ENCODE measurements at regions not wholly inside any gene's neighbourhood (a gene's known extent, or its start where the extent isn't known, plus 50 kb on each side); places are given as distances from the start of the nearest gene placed in this dataset.

DNA sequence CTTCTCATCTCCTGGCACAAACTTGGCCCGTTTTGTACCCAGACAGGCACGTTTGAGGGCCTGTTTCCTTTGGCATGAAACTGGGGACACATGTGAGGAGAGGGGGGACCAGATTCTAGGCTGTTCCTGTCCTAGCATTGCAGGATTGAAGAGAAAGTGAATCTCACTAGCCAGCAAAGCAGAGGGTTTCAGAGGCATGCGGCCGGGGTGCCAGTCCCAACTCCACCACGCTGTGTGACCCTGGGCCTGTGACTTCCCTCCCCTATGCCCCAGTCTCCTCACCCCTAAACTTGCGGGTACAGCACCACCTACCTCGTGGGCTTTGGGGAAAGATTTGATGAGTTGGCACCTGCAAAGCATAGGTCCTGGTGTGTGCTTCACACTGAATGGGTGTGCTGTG, 53.5 kb upstream of the CIBAR2 start:
- TF ChIP-seq, protein P1, sequence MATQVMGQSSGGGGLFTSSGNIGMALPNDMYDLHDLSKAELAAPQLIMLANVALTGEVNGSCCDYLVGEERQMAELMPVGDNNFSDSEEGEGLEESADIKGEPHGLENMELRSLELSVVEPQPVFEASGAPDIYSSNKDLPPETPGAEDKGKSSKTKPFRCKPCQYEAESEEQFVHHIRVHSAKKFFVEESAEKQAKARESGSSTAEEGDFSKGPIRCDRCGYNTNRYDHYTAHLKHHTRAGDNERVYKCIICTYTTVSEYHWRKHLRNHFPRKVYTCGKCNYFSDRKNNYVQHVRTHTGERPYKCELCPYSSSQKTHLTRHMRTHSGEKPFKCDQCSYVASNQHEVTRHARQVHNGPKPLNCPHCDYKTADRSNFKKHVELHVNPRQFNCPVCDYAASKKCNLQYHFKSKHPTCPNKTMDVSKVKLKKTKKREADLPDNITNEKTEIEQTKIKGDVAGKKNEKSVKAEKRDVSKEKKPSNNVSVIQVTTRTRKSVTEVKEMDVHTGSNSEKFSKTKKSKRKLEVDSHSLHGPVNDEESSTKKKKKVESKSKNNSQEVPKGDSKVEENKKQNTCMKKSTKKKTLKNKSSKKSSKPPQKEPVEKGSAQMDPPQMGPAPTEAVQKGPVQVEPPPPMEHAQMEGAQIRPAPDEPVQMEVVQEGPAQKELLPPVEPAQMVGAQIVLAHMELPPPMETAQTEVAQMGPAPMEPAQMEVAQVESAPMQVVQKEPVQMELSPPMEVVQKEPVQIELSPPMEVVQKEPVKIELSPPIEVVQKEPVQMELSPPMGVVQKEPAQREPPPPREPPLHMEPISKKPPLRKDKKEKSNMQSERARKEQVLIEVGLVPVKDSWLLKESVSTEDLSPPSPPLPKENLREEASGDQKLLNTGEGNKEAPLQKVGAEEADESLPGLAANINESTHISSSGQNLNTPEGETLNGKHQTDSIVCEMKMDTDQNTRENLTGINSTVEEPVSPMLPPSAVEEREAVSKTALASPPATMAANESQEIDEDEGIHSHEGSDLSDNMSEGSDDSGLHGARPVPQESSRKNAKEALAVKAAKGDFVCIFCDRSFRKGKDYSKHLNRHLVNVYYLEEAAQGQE (IDR thresholded peaks at IDR 0.05; ENCODE audit: insufficient read depth in 1 of 2, low read depth in 2 of 2, low read length in 2 of 2) = no peak
- no peak for TF ChIP-seq POLR2AphosphoS5 (IDR thresholded peaks at IDR 0.05; ENCODE audit: low read depth, low read length)
- no peak for TF ChIP-seq FOXP2 (optimal IDR thresholded peaks at IDR 0.05; ENCODE audit: borderline replicate concordance, extremely low read depth, extremely low read length, insufficient read depth)
- TF ChIP-seq TAF1 (IDR thresholded peaks at IDR 0.05; ENCODE audit: borderline replicate concordance, insufficient read depth, low read length) = no peak
- no peak for TF ChIP-seq SIN3A (IDR thresholded peaks at IDR 0.05; ENCODE audit: borderline replicate concordance, insufficient read depth, low read length)

DNA sequence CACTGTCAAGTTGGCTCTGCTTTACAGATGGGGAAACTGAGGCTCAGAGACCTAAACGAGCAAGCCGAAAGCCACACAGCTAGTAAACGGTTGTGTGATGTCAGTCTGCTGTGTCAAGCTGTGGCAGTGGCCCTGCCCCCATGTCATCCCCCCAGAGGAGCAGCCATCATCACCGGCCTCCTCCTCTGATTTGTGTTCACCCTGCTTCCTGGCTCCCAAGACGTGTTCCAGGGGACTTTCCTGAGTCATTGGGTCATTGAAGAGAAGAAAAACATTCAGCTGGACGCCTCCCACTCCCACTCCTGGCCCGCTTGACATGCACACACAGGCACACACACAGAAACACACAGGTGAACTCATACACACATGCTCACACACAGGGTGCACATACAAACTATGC, 54.0 kb upstream of the CIBAR2 start:
- no peak for TF ChIP-seq TAF1 (IDR thresholded peaks at IDR 0.05; ENCODE audit: borderline replicate concordance, insufficient read depth, low read length)
- TF ChIP-seq FOXP2 (optimal IDR thresholded peaks at IDR 0.05; ENCODE audit: borderline replicate concordance, extremely low read depth, extremely low read length, insufficient read depth) = no peak
- no peak for TF ChIP-seq SIN3A (IDR thresholded peaks at IDR 0.05; ENCODE audit: borderline replicate concordance, insufficient read depth, low read length)
- TF ChIP-seq POLR2AphosphoS5 (IDR thresholded peaks at IDR 0.05; ENCODE audit: low read depth, low read length) = no peak
- TF ChIP-seq, protein P1 (IDR thresholded peaks at IDR 0.05; ENCODE audit: insufficient read depth in 1 of 2, low read depth in 2 of 2, low read length in 2 of 2) = no peak

DNA sequence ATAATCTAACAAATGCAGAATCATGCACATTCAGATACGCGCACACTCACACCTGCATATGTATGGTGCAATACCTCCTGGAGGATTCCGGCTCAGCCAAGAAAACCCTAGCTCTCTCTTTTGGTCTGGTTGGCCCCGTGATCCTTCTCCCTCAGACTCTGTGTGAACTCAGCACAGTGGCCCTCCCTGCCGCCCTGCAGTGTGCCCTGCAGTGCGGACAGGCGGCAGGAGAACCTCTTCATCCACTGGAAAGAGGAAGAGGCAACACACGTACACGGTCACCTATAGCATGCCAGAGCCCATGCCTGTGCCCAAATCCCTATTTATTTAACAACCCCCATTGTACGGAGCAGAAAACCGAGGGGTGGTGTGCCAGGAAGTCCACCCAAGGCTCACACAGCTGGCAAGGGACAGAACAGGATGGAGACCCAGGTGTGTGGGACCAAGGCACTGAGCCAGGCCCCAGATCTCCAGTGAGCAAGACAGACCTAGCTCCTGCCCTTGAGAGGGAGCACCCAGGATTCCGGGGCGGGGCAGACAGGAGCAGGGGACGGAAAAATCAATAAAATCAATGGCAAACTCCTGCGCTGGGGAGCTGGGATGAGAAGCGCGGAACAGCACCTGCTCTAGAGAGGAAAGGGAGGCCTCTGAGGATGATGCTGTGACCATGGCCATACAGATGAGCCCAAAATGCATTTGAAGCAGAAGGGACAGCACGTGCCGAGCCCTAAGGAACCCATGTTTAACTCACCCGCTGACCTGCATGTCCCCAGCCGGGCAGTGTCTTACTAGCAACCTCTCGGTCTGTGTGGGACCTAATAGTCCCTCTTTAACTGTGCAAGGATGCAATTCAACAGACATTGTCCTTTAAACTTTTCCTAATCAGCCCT, 54.7 kb upstream of the CIBAR2 start:
- TF ChIP-seq SIN3A (IDR thresholded peaks at IDR 0.05; ENCODE audit: borderline replicate concordance, insufficient read depth, low read length) (no peak), TAF1 (IDR thresholded peaks at IDR 0.05; ENCODE audit: borderline replicate concordance, insufficient read depth, low read length) (no peak), POLR2AphosphoS5 (IDR thresholded peaks at IDR 0.05; ENCODE audit: low read depth, low read length) (no peak), FOXP2 (optimal IDR thresholded peaks at IDR 0.05; ENCODE audit: borderline replicate concordance, extremely low read depth, extremely low read length, insufficient read depth) (no peak)
- TF ChIP-seq, protein P1 (IDR thresholded peaks at IDR 0.05; ENCODE audit: insufficient read depth in 1 of 2, low read depth in 2 of 2, low read length in 2 of 2) = no peak

DNA sequence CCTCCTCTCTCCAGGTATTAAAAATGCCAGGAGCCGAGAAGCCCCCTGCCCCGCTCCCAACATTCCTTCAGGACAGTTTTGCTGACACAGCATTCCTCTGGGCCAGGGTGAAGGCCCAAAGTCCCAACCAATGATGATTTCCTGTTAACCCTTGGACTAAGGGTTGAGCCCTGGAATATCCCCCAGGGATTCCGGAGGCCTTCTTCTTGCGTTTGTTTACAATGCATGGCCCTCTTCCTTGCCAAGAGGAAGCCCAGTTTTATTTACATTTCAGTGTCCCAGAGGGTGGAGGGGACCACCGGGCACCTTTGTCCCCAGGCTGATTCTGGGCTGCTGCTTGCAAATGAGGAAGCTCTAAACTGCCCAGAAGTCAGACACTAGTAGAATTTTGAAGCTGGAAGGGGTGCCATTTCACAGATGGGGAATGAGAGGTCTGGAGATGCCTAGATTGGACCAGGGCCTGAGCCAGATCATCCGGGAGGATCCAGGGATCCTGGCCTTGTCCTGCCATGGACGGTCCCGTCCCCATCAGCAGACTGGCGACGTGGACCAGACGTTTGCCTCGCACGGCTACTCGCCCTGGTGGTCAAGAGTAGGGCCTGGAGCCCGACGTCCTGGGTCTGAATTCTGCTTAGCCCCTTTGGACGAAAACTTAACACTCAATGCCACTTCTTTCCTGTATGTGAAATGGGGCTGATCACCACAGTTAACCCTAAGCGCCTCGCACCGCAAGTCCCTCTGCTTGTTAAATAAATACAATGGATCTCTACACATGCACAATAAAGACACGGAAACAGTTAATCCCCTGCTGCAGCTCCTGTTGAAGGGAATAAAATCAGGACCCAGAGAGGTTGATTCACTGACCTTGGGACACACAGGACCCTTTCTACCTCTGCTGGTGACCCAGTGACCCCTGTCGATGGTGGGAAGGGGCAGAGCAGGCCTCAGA, 55.6 kb upstream of the CIBAR2 start:
- TF ChIP-seq SIN3A (IDR thresholded peaks at IDR 0.05; ENCODE audit: borderline replicate concordance, insufficient read depth, low read length) (no peak), POLR2AphosphoS5 (IDR thresholded peaks at IDR 0.05; ENCODE audit: low read depth, low read length) (no peak), FOXP2 (optimal IDR thresholded peaks at IDR 0.05; ENCODE audit: borderline replicate concordance, extremely low read depth, extremely low read length, insufficient read depth) (no peak), TAF1 (IDR thresholded peaks at IDR 0.05; ENCODE audit: borderline replicate concordance, insufficient read depth, low read length) (no peak)
- TF ChIP-seq, protein P1 (IDR thresholded peaks at IDR 0.05; ENCODE audit: insufficient read depth in 1 of 2, low read depth in 2 of 2, low read length in 2 of 2) = no peak
